ENCODE measurements at regions not wholly inside any gene's neighbourhood (a gene's known extent, or its start where the extent isn't known, plus 50 kb on each side); places are given as distances from the start of the nearest gene placed in this dataset.
"Not testable (repeated sequence)": the region's sequence is repeated elsewhere in the genome, so short reads cannot be mapped to it uniquely, and the experiment has no call there.

- Histone ChIP-seq H3K36me3 (no peaks in the 10 kb centered on the region), H3K9me3 (no peaks in the 10 kb centered on the region), H3K27me3 (no peaks in the 10 kb centered on the region), H3K27ac (no peak overlapping the region), H3K4me1 (no peaks in the 10 kb centered on the region), H3K4me3 (no peak overlapping the region)
- intact Hi-C loops (cut with DNase I), result no loop called here
- ATAC-seq (no peak), DNase-seq (no peak)
- TF ChIP-seq CTCF (IDR thresholded peaks at IDR 0.05), result no peak
Observed at GRCh38 chr3:88467191-88467590, 317.4 kb downstream of the C3orf38 start.

- Histone ChIP-seq H3K27ac (no peak overlapping the region), H3K36me3 (no peaks in the 10 kb centered on the region), H3K4me3 (no peak overlapping the region), H3K27me3 (no peaks in the 10 kb centered on the region), H3K4me1 (no peaks in the 10 kb centered on the region), H3K9me3 (no peaks in the 10 kb centered on the region)
- DNase-seq, result no peak
- no peak for ATAC-seq
- no peak for TF ChIP-seq CTCF (IDR thresholded peaks at IDR 0.05)
- intact Hi-C loops (cut with DNase I), result no loop called here
Observed at GRCh38 chr3:88469216-88469615, 319.5 kb downstream of the C3orf38 start.

GRCh38 chr3:88478460-88478859, 328.7 kb downstream of the C3orf38 start:
- ATAC-seq, result no peak
- Histone ChIP-seq H3K36me3 (no peaks in the 10 kb centered on the region), H3K4me1 (no peaks in the 10 kb centered on the region), H3K27me3 (no peaks in the 10 kb centered on the region), H3K4me3 (no peak overlapping the region), H3K27ac (no peak overlapping the region), H3K9me3 (no peaks in the 10 kb centered on the region)
- DNase-seq, result no peak
- intact Hi-C loops (cut with DNase I), result no loop called here
- no peak for TF ChIP-seq CTCF (IDR thresholded peaks at IDR 0.05)

- no peaks in the 10 kb centered on the region for H3K36me3 ChIP-seq
- TF ChIP-seq CTCF (IDR thresholded peaks at IDR 0.05), result no peak
- DNase-seq, result no peak
- no peaks in the 10 kb centered on the region for H3K4me1 ChIP-seq
- no peak for ATAC-seq
- H3K27ac ChIP-seq, result no peak overlapping the region
- no peak overlapping the region for H3K4me3 ChIP-seq
- no peaks in the 10 kb centered on the region for H3K9me3 ChIP-seq
- H3K27me3 ChIP-seq, result no peaks in the 10 kb centered on the region
- intact Hi-C loops (cut with DNase I), result no loop called here
Observed at GRCh38 chr3:88480822-88481221, 331.1 kb downstream of the C3orf38 start.

GRCh38 chr3:88485001-88485400, 335.2 kb downstream of the C3orf38 start:
- no peak for TF ChIP-seq CTCF (IDR thresholded peaks at IDR 0.05)
- intact Hi-C loops (cut with DNase I), result no loop called here

GRCh38 chr3:88508818-88509217, 359.1 kb downstream of the C3orf38 start:
- H3K27ac ChIP-seq; H3K9me3 ChIP-seq; H3K4me1 ChIP-seq; H3K27me3 ChIP-seq; H3K36me3 ChIP-seq; H3K4me3 ChIP-seq; intact Hi-C loops (cut with DNase I); ATAC-seq; DNase-seq: not testable (repeated sequence)

More at GRCh38 chr3:88485001-88485400, 335.2 kb downstream of the C3orf38 start:
- ATAC-seq, result no peak
- H3K36me3 ChIP-seq, result no peaks in the 10 kb centered on the region
- H3K4me1 ChIP-seq, result no peaks in the 10 kb centered on the region
- H3K9me3 ChIP-seq, result no peaks in the 10 kb centered on the region
- H3K27me3 ChIP-seq, result no peaks in the 10 kb centered on the region
- DNase-seq, result no peak
- no peak overlapping the region for H3K4me3 ChIP-seq
- H3K27ac ChIP-seq, result no peak overlapping the region
